ENCODE measurements at regions not wholly inside any gene's neighbourhood (a gene's known extent, or its start where the extent isn't known, plus 50 kb on each side); places are given as distances from the start of the nearest gene placed in this dataset.

GRCh38 chr6:98094696-98095095, 739.7 kb upstream of the POU3F2 start:
- no peak for TF ChIP-seq POLR2A (IDR thresholded peaks at IDR 0.05; ENCODE audit: low read length)
- no peak for TF ChIP-seq GATA1 (IDR thresholded peaks at IDR 0.05; ENCODE audit: low read depth, low read length)
